ENCODE measurements at regions not wholly inside any gene's neighbourhood (a gene's known extent, or its start where the extent isn't known, plus 50 kb on each side); places are given as distances from the start of the nearest gene placed in this dataset.
A peak's percentile ranks its signal among the peaks of the same experiment; 100 is the strongest.

DNA sequence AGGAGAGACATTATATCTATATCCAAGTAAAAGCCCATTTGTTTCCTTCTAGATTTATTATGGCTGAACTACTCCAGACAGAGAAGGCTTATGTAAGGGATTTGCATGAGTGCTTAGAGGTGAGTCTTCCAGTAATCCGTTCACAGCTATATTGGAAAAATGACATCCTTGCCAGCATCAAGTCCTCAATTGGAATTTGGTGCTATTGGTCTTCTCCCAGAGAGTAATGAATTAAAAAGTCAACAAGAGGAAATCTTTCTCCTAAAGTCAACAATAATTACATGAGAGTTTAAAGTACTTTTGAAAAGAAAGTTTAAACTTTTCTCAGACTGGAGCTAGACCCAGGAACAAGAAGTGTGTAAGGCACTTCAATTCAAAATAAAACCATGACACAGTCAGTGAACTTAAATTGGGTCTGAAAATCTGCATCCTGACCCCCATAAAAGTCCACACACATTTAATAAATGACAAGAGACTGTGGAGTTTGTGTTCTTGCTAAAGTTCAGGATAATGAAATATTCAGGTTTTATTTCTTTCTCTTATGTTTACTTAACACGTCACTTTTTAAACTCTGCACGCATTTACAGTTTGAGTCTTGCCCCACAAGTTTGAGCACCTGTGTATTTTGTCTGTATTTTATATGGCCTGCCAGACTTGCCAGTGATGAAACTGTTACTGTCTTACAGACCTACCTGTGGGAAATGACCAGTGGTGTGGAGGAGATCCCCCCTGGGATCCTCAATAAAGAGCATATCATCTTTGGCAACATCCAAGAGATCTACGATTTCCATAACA lies 268.2 kb upstream of the UMPS start:
- no peaks in the 10 kb centered on the region for H3K36me3 Mint-ChIP-seq
- POLR2A ChIA-PET: no interaction called here
- DNase-seq (no peak), ATAC-seq (ENCODE audit: low read depth) (no peak)
- no peaks in the 10 kb centered on the region for H3K4me1 Mint-ChIP-seq
- no peak overlapping the region for H3K4me3 Mint-ChIP-seq
- H3K27ac Mint-ChIP-seq: no peak overlapping the region
- peaks cover 55% of the 10 kb centered on the region for H3K27me3 Mint-ChIP-seq
- no peaks in the 10 kb centered on the region for H3K9me3 Mint-ChIP-seq

- Mint-ChIP-seq H3K4me3 (no peak overlapping the region), H3K27ac (no peak overlapping the region), H3K4me1 (no peaks in the 10 kb centered on the region), H3K36me3 (no peaks in the 10 kb centered on the region), H3K9me3 (no peaks in the 10 kb centered on the region), H3K27me3 (peaks cover 57% of the 10 kb centered on the region)
- DNase-seq: no peak
- ATAC-seq (ENCODE audit: low read depth): no peak
- POLR2A ChIA-PET: no interaction called here
Measured at GRCh38 chr3:124463234-124463633, 267.0 kb upstream of the UMPS start.

- POLR2A ChIA-PET: no interaction called here
- peaks cover 37% of the 10 kb centered on the region for H3K27me3 Mint-ChIP-seq
- H3K4me3 Mint-ChIP-seq: no peak overlapping the region
- H3K36me3 Mint-ChIP-seq: no peaks in the 10 kb centered on the region
- ATAC-seq (ENCODE audit: low read depth) (peak; percentile 60), DNase-seq (peak; percentile 44)
- H3K9me3 Mint-ChIP-seq: no peaks in the 10 kb centered on the region
- no peak overlapping the region for H3K27ac Mint-ChIP-seq
- H3K4me1 Mint-ChIP-seq: no peaks in the 10 kb centered on the region
Measured at GRCh38 chr3:124467980-124468902, 262.0 kb upstream of the UMPS start.

DNA sequence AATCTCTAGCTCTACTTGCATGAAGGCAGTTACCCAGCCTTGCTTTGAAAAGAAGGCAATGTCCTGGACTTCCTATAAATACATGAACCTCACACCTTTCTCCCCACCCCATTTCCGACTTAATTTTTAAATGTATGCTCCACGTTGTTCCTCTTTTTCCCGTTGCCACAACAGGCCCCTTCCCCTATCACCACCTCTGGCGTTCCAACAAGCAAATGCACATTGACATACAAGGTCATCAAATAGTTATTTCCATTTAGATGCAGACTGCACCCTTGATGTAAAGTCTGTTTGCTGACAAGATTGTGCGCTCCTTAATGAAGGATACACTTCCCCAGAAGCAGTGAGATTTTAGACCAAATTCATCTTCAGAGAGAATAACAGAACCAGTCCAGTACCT lies 260.7 kb upstream of the UMPS start:
- no peaks in the 10 kb centered on the region for H3K4me1 Mint-ChIP-seq
- no peak for ATAC-seq (ENCODE audit: low read depth)
- POLR2A ChIA-PET: no interaction called here

DNA sequence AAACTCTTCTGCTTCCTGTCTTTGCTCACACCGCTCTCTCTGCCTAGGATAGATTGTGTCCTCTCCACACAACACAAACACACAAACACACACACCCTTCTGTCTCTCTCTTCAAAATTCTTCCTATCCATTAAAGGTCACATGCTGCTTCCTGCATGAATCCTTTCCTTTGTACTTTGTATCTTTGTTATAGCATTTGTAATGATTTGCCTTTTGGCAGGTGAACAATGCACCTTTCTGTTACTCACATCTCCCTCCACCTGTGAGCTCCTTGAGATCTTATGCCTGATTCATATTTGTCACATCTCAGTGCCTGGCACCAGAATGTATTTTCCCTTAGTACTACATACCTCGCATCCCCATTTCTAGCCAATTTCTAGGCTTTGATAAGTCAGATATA lies 251.4 kb upstream of the UMPS start:
- no peaks in the 10 kb centered on the region for H3K36me3 Mint-ChIP-seq
- H3K27ac Mint-ChIP-seq: no peak overlapping the region
- no peaks in the 10 kb centered on the region for H3K4me1 Mint-ChIP-seq
- ATAC-seq (ENCODE audit: low read depth): no peak
- H3K9me3 Mint-ChIP-seq: no peaks in the 10 kb centered on the region
- DNase-seq: no peak
- H3K27me3 Mint-ChIP-seq: peaks cover 24% of the 10 kb centered on the region
- POLR2A ChIA-PET: no interaction called here
- no peak overlapping the region for H3K4me3 Mint-ChIP-seq

More for the DNA sequence above, 260.7 kb upstream of the UMPS start:
- no peak for DNase-seq
- Mint-ChIP-seq H3K4me3 (no peak overlapping the region), H3K27me3 (peaks cover 30% of the 10 kb centered on the region), H3K27ac (no peak overlapping the region), H3K36me3 (no peaks in the 10 kb centered on the region), H3K9me3 (no peaks in the 10 kb centered on the region)

- DNase-seq (no peak), ATAC-seq (ENCODE audit: low read depth) (no peak)
- Mint-ChIP-seq H3K4me1 (no peaks in the 10 kb centered on the region), H3K36me3 (no peaks in the 10 kb centered on the region), H3K9me3 (no peaks in the 10 kb centered on the region), H3K27me3 (peaks cover 24% of the 10 kb centered on the region), H3K4me3 (no peak overlapping the region), H3K27ac (no peak overlapping the region)
- POLR2A ChIA-PET: no interaction called here
Measured at GRCh38 chr3:124483915-124484470, 246.3 kb upstream of the UMPS start.

DNA sequence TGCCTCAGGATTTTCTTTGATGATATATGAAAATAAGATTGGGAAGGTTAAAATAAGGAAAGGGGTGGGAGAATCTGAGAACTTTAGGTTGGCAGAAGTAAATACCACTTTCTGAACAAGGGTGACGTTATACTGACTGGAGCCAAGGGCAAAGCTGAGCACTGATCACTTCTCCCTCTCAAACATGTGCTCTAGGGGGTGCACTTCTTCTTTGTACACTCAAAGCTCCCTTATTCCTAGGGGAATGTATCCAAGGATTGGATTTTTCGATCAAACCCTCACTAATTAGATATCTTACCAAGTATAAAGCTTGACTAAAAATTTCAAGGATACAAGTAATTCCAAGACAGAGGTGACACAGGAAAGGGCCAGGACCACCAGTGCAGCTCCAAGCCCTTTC lies 243.9 kb upstream of the UMPS start:
- DNase-seq: no peak
- no peaks in the 10 kb centered on the region for H3K9me3 Mint-ChIP-seq
- H3K27me3 Mint-ChIP-seq: peaks cover 33% of the 10 kb centered on the region
- POLR2A ChIA-PET: no interaction called here
- no peak overlapping the region for H3K27ac Mint-ChIP-seq
- ATAC-seq (ENCODE audit: low read depth): no peak
- H3K36me3 Mint-ChIP-seq: no peaks in the 10 kb centered on the region
- peaks cover 1% of the 10 kb centered on the region for H3K4me1 Mint-ChIP-seq
- no peak overlapping the region for H3K4me3 Mint-ChIP-seq

- H3K9me3 Mint-ChIP-seq: no peaks in the 10 kb centered on the region
- POLR2A ChIA-PET: no interaction called here
- no peak overlapping the region for H3K4me3 Mint-ChIP-seq
- peaks cover 1% of the 10 kb centered on the region for H3K4me1 Mint-ChIP-seq
- ATAC-seq (ENCODE audit: low read depth) (no peak), DNase-seq (no peak)
- H3K27me3 Mint-ChIP-seq: peaks cover 32% of the 10 kb centered on the region
- no peaks in the 10 kb centered on the region for H3K36me3 Mint-ChIP-seq
- no peak overlapping the region for H3K27ac Mint-ChIP-seq
Measured at GRCh38 chr3:124489506-124489905, 240.7 kb upstream of the UMPS start.

DNA sequence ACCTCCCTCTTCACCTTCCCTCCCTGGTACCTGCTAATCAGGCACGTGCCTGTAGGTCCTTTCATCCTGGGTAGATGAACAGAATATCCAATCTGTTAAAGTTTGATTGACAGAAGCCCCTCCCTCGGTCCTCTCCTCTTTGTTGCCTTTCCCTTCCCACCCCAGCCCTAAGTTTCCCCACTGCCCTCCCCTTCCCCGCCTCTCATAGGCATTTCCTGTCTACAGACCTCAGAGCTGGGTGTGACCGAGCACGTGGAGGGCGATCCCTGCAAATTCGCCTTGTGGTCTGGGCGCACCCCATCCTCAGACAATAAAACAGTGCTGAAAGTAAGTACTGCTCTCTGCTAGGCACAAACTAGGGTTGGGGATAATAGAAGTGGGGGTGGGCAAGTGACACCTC lies 239.2 kb upstream of the UMPS start:
- Mint-ChIP-seq H3K4me1 (peaks cover 1% of the 10 kb centered on the region), H3K4me3 (no peak overlapping the region), H3K27me3 (peaks cover 30% of the 10 kb centered on the region), H3K9me3 (no peaks in the 10 kb centered on the region), H3K27ac (no peak overlapping the region), H3K36me3 (no peaks in the 10 kb centered on the region)
- ATAC-seq (ENCODE audit: low read depth): no peak
- no peak for DNase-seq
- POLR2A ChIA-PET: no interaction called here

GRCh38 chr3:124491875-124492274 lies 238.4 kb upstream of the UMPS start:
- peaks cover 3% of the 10 kb centered on the region for H3K4me1 Mint-ChIP-seq
- no peak overlapping the region for H3K27ac Mint-ChIP-seq
- no peak for ATAC-seq (ENCODE audit: low read depth)
- H3K4me3 Mint-ChIP-seq: no peak overlapping the region
- H3K27me3 Mint-ChIP-seq: peaks cover 29% of the 10 kb centered on the region
- POLR2A ChIA-PET: no interaction called here
- no peak for DNase-seq
- no peaks in the 10 kb centered on the region for H3K36me3 Mint-ChIP-seq
- no peaks in the 10 kb centered on the region for H3K9me3 Mint-ChIP-seq

DNA sequence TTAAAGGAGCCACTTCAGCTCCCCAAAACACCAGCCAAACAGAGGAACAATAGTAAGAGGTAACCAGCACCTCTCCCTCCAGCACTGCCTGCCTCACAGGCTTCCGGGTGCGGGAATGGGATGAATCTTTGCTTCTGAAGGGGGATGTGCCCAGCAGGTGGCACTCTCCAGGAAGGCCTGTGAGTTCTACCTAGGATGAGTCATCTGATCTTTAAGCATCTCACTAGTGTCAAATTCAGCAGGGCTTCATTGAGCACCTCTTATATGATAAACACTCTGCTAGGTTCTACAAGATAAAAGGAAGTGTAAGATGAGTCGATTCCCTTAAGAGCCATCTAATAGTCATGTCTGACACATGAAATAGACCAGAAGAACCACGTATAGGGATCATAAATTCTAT lies 237.4 kb upstream of the UMPS start:
- ATAC-seq (ENCODE audit: low read depth): no peak

DNA sequence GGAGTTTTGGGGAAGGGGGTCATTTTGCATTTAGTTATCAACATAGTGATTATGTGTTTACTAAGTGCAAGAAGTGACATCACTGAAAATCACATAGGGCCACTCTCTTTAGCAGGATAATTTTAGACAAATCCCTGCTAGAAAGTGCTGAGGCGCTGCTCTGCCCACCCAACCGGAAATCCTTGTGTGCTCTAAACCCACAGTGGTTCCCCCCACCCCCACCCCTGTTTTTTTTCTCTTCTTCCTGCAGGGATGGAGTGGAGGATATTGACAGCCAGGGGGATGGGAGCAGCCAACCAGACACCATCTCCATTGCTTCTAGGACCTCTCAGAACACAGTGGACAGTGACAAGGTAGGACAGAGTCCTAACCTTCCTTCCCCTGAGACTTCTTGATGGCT lies 234.2 kb upstream of the UMPS start:
- Mint-ChIP-seq H3K9me3 (no peaks in the 10 kb centered on the region), H3K4me1 (peaks cover 1% of the 10 kb centered on the region), H3K36me3 (no peaks in the 10 kb centered on the region), H3K27ac (no peak overlapping the region), H3K27me3 (peaks cover 41% of the 10 kb centered on the region), H3K4me3 (no peak overlapping the region)
- POLR2A ChIA-PET: no interaction called here
- ATAC-seq (ENCODE audit: low read depth) (no peak), DNase-seq (no peak)

More for the DNA sequence above, 237.4 kb upstream of the UMPS start:
- no peak overlapping the region for H3K4me3 Mint-ChIP-seq
- DNase-seq: no peak
- POLR2A ChIA-PET: no interaction called here
- H3K27ac Mint-ChIP-seq: no peak overlapping the region
- peaks cover 36% of the 10 kb centered on the region for H3K27me3 Mint-ChIP-seq
- peaks cover 3% of the 10 kb centered on the region for H3K4me1 Mint-ChIP-seq
- H3K36me3 Mint-ChIP-seq: no peaks in the 10 kb centered on the region
- no peaks in the 10 kb centered on the region for H3K9me3 Mint-ChIP-seq

DNA sequence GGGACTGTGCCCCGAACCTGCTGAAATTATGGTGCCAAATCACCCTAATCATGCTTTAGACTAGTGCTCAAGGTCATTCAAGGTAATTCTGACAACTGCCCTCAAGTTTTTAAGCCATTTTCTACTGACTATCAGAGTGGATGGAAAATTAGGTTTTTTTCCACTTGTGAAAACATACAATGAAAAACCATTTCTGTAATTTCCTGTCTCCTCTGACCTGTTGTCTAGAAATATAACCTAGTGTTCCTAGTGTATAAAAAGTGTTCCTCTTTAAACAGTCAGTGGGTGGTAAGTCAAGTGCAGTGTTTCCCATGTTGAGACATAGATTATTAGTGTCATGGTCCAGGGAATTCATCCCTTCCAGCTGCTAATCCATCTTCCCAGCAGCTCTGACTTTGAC lies 232.8 kb upstream of the UMPS start:
- ATAC-seq (ENCODE audit: low read depth) (no peak), DNase-seq (no peak)
- peaks cover 1% of the 10 kb centered on the region for H3K4me1 Mint-ChIP-seq
- H3K9me3 Mint-ChIP-seq: no peaks in the 10 kb centered on the region
- no peaks in the 10 kb centered on the region for H3K36me3 Mint-ChIP-seq
- H3K4me3 Mint-ChIP-seq: no peak overlapping the region
- H3K27ac Mint-ChIP-seq: no peak overlapping the region
- peaks cover 44% of the 10 kb centered on the region for H3K27me3 Mint-ChIP-seq
- POLR2A ChIA-PET: no interaction called here

DNA sequence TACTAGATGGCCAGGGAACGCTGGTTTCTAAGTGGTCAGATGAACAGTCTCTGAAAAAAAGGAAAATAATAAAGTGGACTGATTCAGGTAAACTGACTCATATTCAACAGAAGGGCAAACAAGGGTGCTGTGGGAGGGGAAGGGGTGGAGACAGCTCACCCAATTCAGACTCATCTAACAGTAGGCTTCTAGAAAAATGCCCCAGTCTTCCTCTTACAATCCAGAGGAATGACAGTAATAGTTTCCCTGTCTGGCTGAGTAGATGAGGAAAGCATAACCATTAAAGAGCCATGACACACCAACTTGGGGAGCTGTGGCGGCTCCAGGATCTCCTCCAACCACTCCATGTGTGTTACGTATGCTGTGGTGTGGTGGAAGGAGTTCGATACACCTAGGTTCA lies 231.4 kb upstream of the UMPS start:
- DNase-seq: no peak
- no peak overlapping the region for H3K27ac Mint-ChIP-seq
- peaks cover 1% of the 10 kb centered on the region for H3K4me1 Mint-ChIP-seq
- H3K27me3 Mint-ChIP-seq: peaks cover 46% of the 10 kb centered on the region
- POLR2A ChIA-PET: no interaction called here
- H3K36me3 Mint-ChIP-seq: no peaks in the 10 kb centered on the region
- ATAC-seq (ENCODE audit: low read depth): no peak
- no peaks in the 10 kb centered on the region for H3K9me3 Mint-ChIP-seq
- H3K4me3 Mint-ChIP-seq: no peak overlapping the region
